Tibial nerve (tissue), 4 donors: ENCODE measurements at regions not wholly inside any gene's neighbourhood (a gene's known extent, or its start where the extent isn't known, plus 50 kb on each side); places are given as distances from the start of the nearest gene placed in this dataset.

Experiments used
- CTCF ChIP-seq, 5 experiments: fragments of 200-600 bp in 3 of 5; fragments of 450-650 bp in 2 of 5; sonication (generic) in 3 of 5; IDR thresholded peaks; one replicate each; pipeline ENCODE4 v1.5.1; 2016 to 2019; ENCODE audit warnings: antibody characterized with exemption in 5 of 5, mild to moderate bottlenecking in 3 of 5, moderate library complexity in 2 of 5
- EP300 ChIP-seq, 2 donors: sonication (generic); formaldehyde crosslinking; IDR thresholded peaks; one replicate each; pipeline ENCODE4 v1.6.1; 2017; ENCODE audit warnings: antibody characterized with exemption in 2 of 2, mild to moderate bottlenecking in 1 of 2

GRCh38 chr5:43895876-43896275, 292.9 kb downstream of the NNT start:
- TF ChIP-seq CTCF (IDR thresholded peaks at IDR 0.05) (no peak), EP300 (IDR thresholded peaks at IDR 0.05) (no peak)
